A549 (cell line): ENCODE measurements at regions not wholly inside any gene's neighbourhood (a gene's known extent, or its start where the extent isn't known, plus 50 kb on each side); places are given as distances from the start of the nearest gene placed in this dataset.

Experiments
- CBX2 ChIP-seq: fragments of 200-600 bp; sonication (generic); IDR thresholded peaks from 2 replicates; pipeline ENCODE4 v1.6.1; 2016; ENCODE audit warnings: low read depth, mild to moderate bottlenecking, borderline replicate concordance
- CEBPB ChIP-seq, 2 experiments: fragments of >200 bp in 1 of 2; sonication (Bioruptor Twin) in 1 of 2; formaldehyde crosslinking in 1 of 2; IDR thresholded peaks; 2 replicates each; pipeline ENCODE4 v1.6.1; 2012 to 2016
- CHD2 ChIP-seq: fragments of 150-350 bp; IDR thresholded peaks from 2 replicates; pipeline ENCODE4 v1.6.1; 2014; ENCODE audit warnings: low read length; ENCODE audit not compliant: partially characterized antibody
- CTCF ChIP-seq: fragments of >200 bp; sonication (Bioruptor Twin); formaldehyde crosslinking; IDR thresholded peaks from 3 replicates; pipeline ENCODE4 v1.5.1; 2016
- E2F6 ChIP-seq: IDR thresholded peaks from 2 replicates; pipeline ENCODE4 v1.6.1; 2012; ENCODE audit warnings: low read depth, borderline replicate concordance
- EP300 ChIP-seq, 2 experiments: fragments of >200 bp; sonication (Bioruptor Twin); formaldehyde crosslinking; IDR thresholded peaks; 2 replicates in 1 of 2; 3 replicates in 1 of 2; pipeline ENCODE4 v1.6.1; 2016 to 2017
- FOSB ChIP-seq: fragments of 250-450 bp; sonication (Bioruptor Pico); IDR thresholded peaks from 2 replicates; pipeline ENCODE4 v1.5.0; 2020; ENCODE audit warnings: mild to moderate bottlenecking, moderate library complexity
- MAX ChIP-seq: IDR thresholded peaks from 2 replicates; pipeline ENCODE4 v1.6.1; 2012
- MYC ChIP-seq: IDR thresholded peaks from 2 replicates; pipeline ENCODE4 v1.6.1; 2012; ENCODE audit warnings: mild to moderate bottlenecking, inconsistent platforms, low read length, improper control_type of control experiment, borderline replicate concordance
- PBX3 ChIP-seq: IDR thresholded peaks from 2 replicates; pipeline ENCODE4 v1.6.1; 2012
- POLR2A ChIP-seq: IDR thresholded peaks from 2 replicates; pipeline ENCODE4 v1.6.1; 2012; ENCODE audit warnings: mild to moderate bottlenecking, low read length

- TF ChIP-seq CTCF: no peak
- no peak for TF ChIP-seq E2F6
- no peak for TF ChIP-seq POLR2A
- TF ChIP-seq CBX2: no peak
- no peak for TF ChIP-seq EP300 (IDR thresholded peaks at IDR 0.05)
- TF ChIP-seq MAX: no peak
- no peak for TF ChIP-seq PBX3
- no peak for TF ChIP-seq CHD2
- no peak for TF ChIP-seq MYC
- no peak for TF ChIP-seq FOSB (CRISPR knock-in tag)
- TF ChIP-seq CEBPB (IDR thresholded peaks at IDR 0.05): no peak
These were observed 671.7 kb downstream of the MECOM start for GRCh38 chr3:168991803-168992202.
